Transverse colon (tissue), 4 donors: ENCODE measurements at regions not wholly inside any gene's neighbourhood (a gene's known extent, or its start where the extent isn't known, plus 50 kb on each side); places are given as distances from the start of the nearest gene placed in this dataset.

ENCODE experiments used
- DNase-seq: peaks from one replicate; pipeline ENCODE4 v3.0.0-alpha.2; 2019
- H3K27ac ChIP-seq, 4 donors: fragments of 200-600 bp; sonication (generic); 2 replicates each; pipeline ENCODE4 v1.5.1; 2016 to 2018; ENCODE audit warnings: inconsistent platforms in 4 of 4
- H3K27me3 ChIP-seq: fragments of 200-600 bp; sonication (generic); 2 replicates; pipeline ENCODE4 v1.5.1; 2017; ENCODE audit warnings: inconsistent platforms
- H3K36me3 ChIP-seq, 4 donors: fragments of 200-600 bp; sonication (generic); 2 replicates each; pipeline ENCODE4 v1.5.1; 2017 to 2019; ENCODE audit warnings: inconsistent platforms in 4 of 4
- H3K4me1 ChIP-seq, 4 donors: fragments of 200-600 bp; sonication (generic); 2 replicates each; pipeline ENCODE4 v1.5.1; 2017 to 2020; ENCODE audit warnings: inconsistent platforms in 4 of 4
- H3K4me3 ChIP-seq, 4 donors: fragments of 200-600 bp; sonication (generic); 1 replicate in 1 of 4; 2 replicates in 3 of 4; pipeline versions ENCODE4 v1.5.1 to v1.6.1; 2017 to 2019; ENCODE audit warnings: inconsistent platforms in 4 of 4
- H3K9me3 ChIP-seq, 2 donors: fragments of 200-600 bp; sonication (generic); 2 replicates each; pipeline ENCODE4 v1.5.1; 2017 to 2019; ENCODE audit warnings: inconsistent platforms in 2 of 2
- EP300 ChIP-seq: sonication (generic); formaldehyde crosslinking; IDR thresholded peaks from one replicate; pipeline ENCODE4 v1.6.1; 2017; ENCODE audit warnings: antibody characterized with exemption, low read depth
- POLR2A ChIP-seq: fragments of 450-650 bp; IDR thresholded peaks from one replicate; pipeline ENCODE4 v1.6.1; 2016; ENCODE audit warnings: antibody characterized with exemption, mild to moderate bottlenecking, moderate library complexity
- POLR2AphosphoS5 ChIP-seq, 3 donors: sonication (generic); formaldehyde crosslinking; IDR thresholded peaks; one replicate each; pipeline ENCODE4 v1.6.1; 2016; ENCODE audit warnings: antibody characterized with exemption in 3 of 3
- WGBS, 2 donors: methylation state at CpG; one replicate each; pipeline ENCODE4 v1.1.5; 2018; ENCODE audit warnings: low coverage in 1 of 2; 5-methylcytosine and 5-hydroxymethylcytosine counted together
- in situ Hi-C, 4 donors: fragments of 200-750 bp; cut with MboI; loops; one replicate each; pipeline versions ENCODE4 v1.15.0 to v1.15.1; 2017; ENCODE audit warnings: low sequenced_read_pairs in 3 of 4, low pct_ligation_motif_present in 1 of 4, low pct_unique_long_range_greater_than_20kb in 1 of 4
- intact Hi-C: fragments of 100-400 bp; cut with DNase I; formaldehyde crosslinking; loops from one replicate; pipeline ENCODE4 v1.15.1; 2023; ENCODE audit warnings: low total_unique reads
- TF ChIP-seq, protein P1 (sequence below), 5 experiments: fragments of 200-600 bp in 3 of 5; fragments of 450-650 bp in 2 of 5; sonication (generic) in 3 of 5; IDR thresholded peaks; 1 replicate in 2 of 5; 2 replicates in 3 of 5; pipeline ENCODE4 v1.5.1; 2016 to 2017; ENCODE audit warnings: antibody characterized with exemption in 5 of 5, inconsistent platforms in 3 of 5, mild to moderate bottlenecking in 2 of 5, moderate library complexity in 1 of 5

DNA sequence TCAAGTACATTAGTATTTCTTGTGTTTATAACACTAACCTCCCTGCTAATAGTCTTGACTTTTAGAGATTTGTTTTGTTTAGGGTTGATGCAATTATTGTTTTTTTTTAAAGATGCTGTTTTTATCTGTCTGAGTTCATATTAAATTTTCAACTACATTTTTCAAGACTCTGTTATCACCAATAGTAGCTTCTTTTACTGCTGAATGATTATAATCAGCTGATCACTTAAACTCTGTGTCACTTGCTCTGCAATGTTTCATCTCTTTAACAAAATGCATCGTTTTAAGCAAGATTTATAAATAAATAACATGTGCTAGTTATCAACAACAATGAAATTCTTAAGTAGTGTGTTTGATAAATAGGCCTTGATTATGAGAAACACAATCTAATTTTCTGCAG, 920.9 kb upstream of the PCDH20 start:
- intact Hi-C loops (no loop called here), in situ Hi-C loops (no loop called here)
- TF ChIP-seq POLR2AphosphoS5 (IDR thresholded peaks at IDR 0.05) = no peak
- TF ChIP-seq, protein P1, sequence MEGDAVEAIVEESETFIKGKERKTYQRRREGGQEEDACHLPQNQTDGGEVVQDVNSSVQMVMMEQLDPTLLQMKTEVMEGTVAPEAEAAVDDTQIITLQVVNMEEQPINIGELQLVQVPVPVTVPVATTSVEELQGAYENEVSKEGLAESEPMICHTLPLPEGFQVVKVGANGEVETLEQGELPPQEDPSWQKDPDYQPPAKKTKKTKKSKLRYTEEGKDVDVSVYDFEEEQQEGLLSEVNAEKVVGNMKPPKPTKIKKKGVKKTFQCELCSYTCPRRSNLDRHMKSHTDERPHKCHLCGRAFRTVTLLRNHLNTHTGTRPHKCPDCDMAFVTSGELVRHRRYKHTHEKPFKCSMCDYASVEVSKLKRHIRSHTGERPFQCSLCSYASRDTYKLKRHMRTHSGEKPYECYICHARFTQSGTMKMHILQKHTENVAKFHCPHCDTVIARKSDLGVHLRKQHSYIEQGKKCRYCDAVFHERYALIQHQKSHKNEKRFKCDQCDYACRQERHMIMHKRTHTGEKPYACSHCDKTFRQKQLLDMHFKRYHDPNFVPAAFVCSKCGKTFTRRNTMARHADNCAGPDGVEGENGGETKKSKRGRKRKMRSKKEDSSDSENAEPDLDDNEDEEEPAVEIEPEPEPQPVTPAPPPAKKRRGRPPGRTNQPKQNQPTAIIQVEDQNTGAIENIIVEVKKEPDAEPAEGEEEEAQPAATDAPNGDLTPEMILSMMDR (IDR thresholded peaks at IDR 0.05) = no peak
- no peak for TF ChIP-seq EP300
- TF ChIP-seq POLR2A = no peak

DNA sequence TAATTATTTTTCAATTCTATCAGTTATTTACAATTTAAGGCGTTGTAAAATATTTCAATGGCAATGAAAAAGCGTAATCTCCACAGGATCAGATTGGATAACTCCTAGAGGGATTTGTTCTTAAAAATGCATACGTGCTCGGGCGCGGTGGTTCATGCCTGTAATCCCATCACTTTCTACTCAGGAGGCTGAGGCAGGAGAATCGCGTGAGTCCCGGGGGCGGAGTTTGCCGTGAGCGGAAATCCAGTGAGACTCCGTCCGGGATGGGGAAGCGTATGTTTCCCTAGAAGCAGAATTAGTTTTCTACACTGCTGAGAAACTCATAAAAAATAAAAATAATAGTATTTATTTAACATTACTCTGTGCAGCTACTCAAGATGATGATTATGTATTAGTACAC, 917.8 kb upstream of the PCDH20 start:
- no peak for TF ChIP-seq POLR2A
- no peak for TF ChIP-seq POLR2AphosphoS5 (IDR thresholded peaks at IDR 0.05)
- no peak for TF ChIP-seq EP300
- TF ChIP-seq, protein P1 (IDR thresholded peaks at IDR 0.05) = no peak
- H3K27me3 ChIP-seq = no peaks in the 10 kb centered on the region
- 93 to 96% methylated on average over 15 of the region's 15 CpGs for WGBS, 2 donors
- no peaks in the 10 kb centered on the region for H3K9me3 ChIP-seq
- H3K4me1 ChIP-seq = no peaks in the 10 kb centered on the region
- no peaks in the 10 kb centered on the region for H3K36me3 ChIP-seq
- no peak for DNase-seq
- in situ Hi-C loops (no loop called here), intact Hi-C loops (no loop called here)
- no peak overlapping the region for H3K27ac ChIP-seq
- H3K4me3 ChIP-seq = no peak overlapping the region

More for the DNA sequence above, 920.9 kb upstream of the PCDH20 start:
- Histone ChIP-seq H3K4me3 (no peak overlapping the region), H3K36me3 (no peaks in the 10 kb centered on the region), H3K27ac (no peak overlapping the region), H3K27me3 (no peaks in the 10 kb centered on the region), H3K9me3 (no peaks in the 10 kb centered on the region), H3K4me1 (no peaks in the 10 kb centered on the region)
- no peak for DNase-seq
- WGBS, 2 donors = 33 to 35% methylated on average over 1 of the region's 1 CpG

DNA sequence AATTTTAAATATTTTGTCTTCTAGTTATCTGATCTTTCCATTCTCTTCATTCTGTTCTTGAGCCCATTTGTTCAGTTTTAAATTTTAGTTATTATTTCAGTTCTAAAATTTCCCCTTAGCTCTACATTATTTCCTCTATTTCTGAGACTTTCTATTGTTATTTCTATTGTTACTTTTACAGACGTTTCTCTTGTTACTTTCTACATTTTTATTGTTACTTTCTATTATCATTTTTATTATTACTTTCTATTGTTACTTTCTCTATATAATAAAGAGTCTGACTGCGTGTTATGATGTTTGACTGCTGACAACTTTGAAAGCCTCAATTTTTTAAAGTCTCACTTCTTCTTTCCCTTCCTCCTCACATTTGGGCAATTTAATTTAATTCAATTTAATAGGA, 915.7 kb upstream of the PCDH20 start:
- no peaks in the 10 kb centered on the region for H3K4me1 ChIP-seq
- peaks cover 0 to 7% of the 10 kb centered on the region in 2 donors for H3K9me3 ChIP-seq
- 78% methylated on average over 2 of the region's 2 CpGs for WGBS, 2 donors
- TF ChIP-seq POLR2AphosphoS5 (IDR thresholded peaks at IDR 0.05) (no peak), EP300 (no peak), POLR2A (no peak)
- TF ChIP-seq, protein P1 (IDR thresholded peaks at IDR 0.05) = no peak
- intact Hi-C loops (no loop called here), in situ Hi-C loops (no loop called here)
- no peak for DNase-seq
- no peaks in the 10 kb centered on the region for H3K27me3 ChIP-seq
- H3K27ac ChIP-seq = no peak overlapping the region
- no peaks in the 10 kb centered on the region for H3K36me3 ChIP-seq
- no peak overlapping the region for H3K4me3 ChIP-seq

DNA sequence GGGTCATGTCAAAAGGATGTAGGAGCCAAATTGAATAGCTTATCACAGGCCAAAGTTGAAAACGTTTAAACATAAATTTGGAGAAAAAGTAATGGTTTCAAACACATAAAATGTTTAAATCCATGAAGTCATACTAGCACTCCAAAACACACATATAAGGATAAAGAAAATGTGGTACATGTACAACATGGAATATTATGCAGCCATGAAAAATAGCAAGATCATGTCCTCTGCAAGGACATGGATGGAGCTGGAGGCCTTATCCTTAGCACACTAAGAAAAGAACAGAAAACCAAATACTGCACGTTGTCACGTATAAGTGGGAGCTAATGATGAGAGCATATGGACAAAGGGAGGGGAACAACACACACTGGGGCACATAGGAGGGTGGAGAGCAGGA, 911.7 kb upstream of the PCDH20 start:
- TF ChIP-seq POLR2A (no peak), EP300 (no peak), POLR2AphosphoS5 (IDR thresholded peaks at IDR 0.05) (no peak)
- TF ChIP-seq, protein P1 (IDR thresholded peaks at IDR 0.05) = no peak
- WGBS, 2 donors = 75 to 90% methylated on average over 3 of the region's 3 CpGs
- Histone ChIP-seq H3K4me1 (no peaks in the 10 kb centered on the region), H3K27me3 (no peaks in the 10 kb centered on the region), H3K27ac (no peak overlapping the region), H3K9me3 (peaks cover 0 to 7% of the 10 kb centered on the region in 2 donors), H3K4me3 (no peak overlapping the region), H3K36me3 (no peaks in the 10 kb centered on the region)
- in situ Hi-C loops (no loop called here), intact Hi-C loops (no loop called here)
- no peak for DNase-seq
